GM12891 (cell line): ENCODE measurements at regions not wholly inside any gene's neighbourhood (a gene's known extent, or its start where the extent isn't known, plus 50 kb on each side); places are given as distances from the start of the nearest gene placed in this dataset.

Experiments used
- PAX5 ChIP-seq: IDR thresholded peaks from 2 replicates; pipeline ENCODE4 v1.6.1; 2011; ENCODE audit warnings: low read length, moderate library complexity, mild to moderate bottlenecking; ENCODE audit not compliant: insufficient read depth, severe bottlenecking
- POLR2A ChIP-seq: IDR thresholded peaks from 2 replicates; pipeline ENCODE4 v1.6.1; 2011; ENCODE audit warnings: low read depth, low read length, control low read depth
- POLR2AphosphoS5 ChIP-seq: IDR thresholded peaks from 2 replicates; pipeline ENCODE4 v1.6.1; 2011; ENCODE audit warnings: low read depth, low read length, control low read depth
- POU2F2 ChIP-seq: IDR thresholded peaks from 2 replicates; pipeline ENCODE4 v1.6.1; 2011; ENCODE audit warnings: low read depth, mild to moderate bottlenecking, control low read depth, low read length, moderate library complexity
- SPI1 ChIP-seq: IDR thresholded peaks from 2 replicates; pipeline ENCODE4 v1.6.1; 2011; ENCODE audit warnings: low read depth, low read length, control low read depth
- TAF1 ChIP-seq: IDR thresholded peaks from 2 replicates; pipeline ENCODE4 v1.6.1; 2011; ENCODE audit warnings: low read depth, low read length, control low read depth

GRCh38 chr5:23629396-23629795, 122.0 kb downstream of the PRDM9 start:
- TF ChIP-seq POLR2A, result no peak
- no peak for TF ChIP-seq TAF1
- TF ChIP-seq POLR2AphosphoS5, result no peak
- no peak for TF ChIP-seq SPI1
- no peak for TF ChIP-seq PAX5
- TF ChIP-seq POU2F2, result no peak
